ENCODE measurements at regions not wholly inside any gene's neighbourhood (a gene's known extent, or its start where the extent isn't known, plus 50 kb on each side); places are given as distances from the start of the nearest gene placed in this dataset.

DNA sequence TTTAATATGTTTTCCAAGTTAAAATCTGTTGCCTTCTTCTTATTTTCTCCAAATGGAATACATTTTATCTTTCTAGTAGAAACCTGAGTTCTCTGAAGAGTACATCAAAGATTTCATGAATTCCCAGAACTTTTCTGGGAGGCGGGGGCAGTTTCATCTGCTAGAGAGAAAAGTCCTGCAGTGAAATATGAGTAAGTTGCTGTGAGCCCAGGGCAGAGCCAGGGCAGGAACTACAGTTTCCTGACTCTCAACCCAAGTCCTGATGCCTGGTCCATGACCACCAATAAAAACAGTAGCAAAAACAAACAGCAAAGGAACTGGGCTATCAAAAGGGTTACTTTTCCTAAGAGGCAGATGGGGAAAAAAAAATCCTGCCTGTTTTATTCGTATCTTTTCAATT, 239.4 kb upstream of the CTSO start:
- ATAC-seq (no peak), DNase-seq (no peak)
- TF ChIP-seq, protein P1, sequence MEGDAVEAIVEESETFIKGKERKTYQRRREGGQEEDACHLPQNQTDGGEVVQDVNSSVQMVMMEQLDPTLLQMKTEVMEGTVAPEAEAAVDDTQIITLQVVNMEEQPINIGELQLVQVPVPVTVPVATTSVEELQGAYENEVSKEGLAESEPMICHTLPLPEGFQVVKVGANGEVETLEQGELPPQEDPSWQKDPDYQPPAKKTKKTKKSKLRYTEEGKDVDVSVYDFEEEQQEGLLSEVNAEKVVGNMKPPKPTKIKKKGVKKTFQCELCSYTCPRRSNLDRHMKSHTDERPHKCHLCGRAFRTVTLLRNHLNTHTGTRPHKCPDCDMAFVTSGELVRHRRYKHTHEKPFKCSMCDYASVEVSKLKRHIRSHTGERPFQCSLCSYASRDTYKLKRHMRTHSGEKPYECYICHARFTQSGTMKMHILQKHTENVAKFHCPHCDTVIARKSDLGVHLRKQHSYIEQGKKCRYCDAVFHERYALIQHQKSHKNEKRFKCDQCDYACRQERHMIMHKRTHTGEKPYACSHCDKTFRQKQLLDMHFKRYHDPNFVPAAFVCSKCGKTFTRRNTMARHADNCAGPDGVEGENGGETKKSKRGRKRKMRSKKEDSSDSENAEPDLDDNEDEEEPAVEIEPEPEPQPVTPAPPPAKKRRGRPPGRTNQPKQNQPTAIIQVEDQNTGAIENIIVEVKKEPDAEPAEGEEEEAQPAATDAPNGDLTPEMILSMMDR (IDR thresholded peaks at IDR 0.05) = no peak
- H3K27ac Mint-ChIP-seq = no peak overlapping the region
- no peaks in the 10 kb centered on the region for H3K9me3 Mint-ChIP-seq
- no peak overlapping the region for H3K4me3 Mint-ChIP-seq
- intact Hi-C loops (cut with micrococcal nuclease) = no loop called here
- POLR2A ChIA-PET = no interaction called here
- H3K27me3 Mint-ChIP-seq = no peaks in the 10 kb centered on the region
- CTCF ChIA-PET = no interaction called here
- no peaks in the 10 kb centered on the region for H3K36me3 Mint-ChIP-seq (ENCODE audit: low read depth)
- H3K4me1 Mint-ChIP-seq (ENCODE audit: low read depth) = no peaks in the 10 kb centered on the region

DNA sequence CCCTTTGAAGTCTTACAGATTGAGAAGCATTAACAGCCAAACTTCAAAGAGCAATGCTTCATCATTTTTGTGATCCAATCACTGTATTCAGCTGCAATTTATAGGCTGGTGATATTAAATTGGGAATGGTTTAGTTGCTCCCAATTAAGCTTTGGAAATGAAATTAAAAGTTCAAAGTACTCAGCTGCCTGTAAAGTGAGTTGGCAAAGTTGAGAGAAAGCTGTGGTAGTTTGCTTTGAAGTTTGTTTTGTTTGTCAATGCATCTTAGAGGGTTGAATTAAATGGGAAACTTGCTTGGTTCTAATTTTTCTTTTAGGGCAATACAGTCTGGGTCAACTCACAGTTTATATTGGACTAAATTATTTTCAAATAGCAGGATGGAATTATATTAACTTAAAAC, 238.4 kb upstream of the CTSO start:
- intact Hi-C loops (cut with micrococcal nuclease) = no loop called here
- no peak for ATAC-seq
- POLR2A ChIA-PET = no interaction called here
- TF ChIP-seq, protein P1 (IDR thresholded peaks at IDR 0.05) = no peak
- no peak overlapping the region for H3K27ac Mint-ChIP-seq
- no peak for DNase-seq
- H3K4me3 Mint-ChIP-seq = no peak overlapping the region
- H3K36me3 Mint-ChIP-seq (ENCODE audit: low read depth) = no peaks in the 10 kb centered on the region
- no peaks in the 10 kb centered on the region for H3K27me3 Mint-ChIP-seq
- CTCF ChIA-PET = no interaction called here
- no peaks in the 10 kb centered on the region for H3K4me1 Mint-ChIP-seq (ENCODE audit: low read depth)
- H3K9me3 Mint-ChIP-seq = no peaks in the 10 kb centered on the region

DNA sequence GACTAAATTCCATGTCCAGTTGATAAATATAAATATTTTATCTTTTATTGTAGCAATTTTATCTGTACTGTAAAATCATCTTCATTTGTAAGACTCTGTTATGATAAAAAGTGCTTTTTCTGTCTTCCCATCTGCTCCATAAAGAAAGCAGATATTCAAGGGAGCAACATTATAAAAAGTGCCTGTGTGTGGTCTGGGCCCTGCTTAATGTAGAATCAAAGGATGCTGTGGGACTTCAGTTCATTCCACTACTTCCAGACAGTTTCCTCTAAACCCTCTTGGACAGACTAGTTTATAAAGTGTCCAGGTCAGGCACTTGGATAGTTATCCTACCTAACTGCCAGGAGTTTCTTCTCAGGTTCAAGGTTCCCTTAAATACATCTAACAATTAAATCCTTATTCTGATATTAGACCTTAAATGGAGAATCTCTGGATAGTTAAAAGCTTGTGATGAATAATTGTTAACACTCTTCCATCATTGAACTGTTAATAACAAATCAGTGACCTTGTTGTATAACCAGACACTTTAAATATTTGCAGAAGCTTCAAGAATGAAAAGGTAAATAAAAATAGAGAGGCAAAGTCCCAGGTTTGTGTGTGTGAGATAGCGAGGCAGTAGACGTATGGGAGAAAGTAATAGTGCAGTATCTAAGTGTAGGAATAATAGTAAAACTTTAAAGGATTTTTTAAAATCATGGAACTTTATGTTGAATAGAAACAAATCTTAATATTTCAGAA, 237.5 kb upstream of the CTSO start:
- no peak overlapping the region for H3K27ac Mint-ChIP-seq
- H3K4me1 Mint-ChIP-seq (ENCODE audit: low read depth) = no peaks in the 10 kb centered on the region
- no peak for DNase-seq
- H3K9me3 Mint-ChIP-seq = no peaks in the 10 kb centered on the region
- TF ChIP-seq, protein P1 (IDR thresholded peaks at IDR 0.05) = no peak
- ATAC-seq = no peak
- ChIA-PET CTCF (no interaction called here), POLR2A (no interaction called here)
- no peaks in the 10 kb centered on the region for H3K27me3 Mint-ChIP-seq
- no peak overlapping the region for H3K4me3 Mint-ChIP-seq
- no peaks in the 10 kb centered on the region for H3K36me3 Mint-ChIP-seq (ENCODE audit: low read depth)
- intact Hi-C loops (cut with micrococcal nuclease) = no loop called here

DNA sequence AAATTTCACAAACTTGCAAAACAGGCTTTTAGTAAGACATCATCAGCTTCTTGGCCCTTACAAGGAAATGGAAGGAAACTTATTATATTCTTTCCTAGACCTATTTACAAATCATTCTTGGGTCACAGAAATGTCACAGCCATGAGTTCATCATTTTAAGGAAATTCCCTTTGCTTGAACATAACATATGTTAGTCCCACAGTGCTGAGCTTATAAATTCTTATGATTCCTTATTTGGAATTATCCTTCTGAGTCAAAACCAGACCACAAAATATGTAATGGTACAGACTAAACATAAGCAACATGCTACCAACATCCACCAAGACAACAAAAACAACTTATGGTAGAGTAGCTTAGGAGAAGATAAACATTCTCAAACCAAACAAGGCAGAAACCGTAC, 236.9 kb upstream of the CTSO start:
- intact Hi-C loops (cut with micrococcal nuclease) = no loop called here
- TF ChIP-seq, protein P1 (IDR thresholded peaks at IDR 0.05) = no peak

DNA sequence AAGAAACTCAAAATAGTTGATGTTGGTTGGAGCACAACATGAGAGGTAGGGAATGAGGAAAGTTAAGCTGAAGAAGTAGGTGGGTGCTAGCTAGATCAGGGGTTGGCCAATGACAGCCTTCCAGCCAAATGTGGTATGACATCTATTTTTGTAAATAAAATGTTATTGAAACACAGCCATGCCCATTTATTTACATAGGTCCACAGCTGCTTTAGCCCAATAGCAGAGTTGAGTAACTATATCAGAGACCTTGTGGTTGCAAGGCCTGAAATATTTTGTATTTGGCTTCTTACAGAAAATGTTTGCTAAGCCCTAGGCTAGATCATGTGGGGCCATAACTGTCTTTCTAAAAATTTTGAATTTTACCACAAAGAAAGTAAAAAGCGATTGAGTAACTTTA, 234.9 kb upstream of the CTSO start:
- POLR2A ChIA-PET = no interaction called here
- Mint-ChIP-seq H3K27ac (no peak overlapping the region), H3K27me3 (no peaks in the 10 kb centered on the region), H3K4me3 (no peak overlapping the region), H3K9me3 (no peaks in the 10 kb centered on the region), H3K4me1 (ENCODE audit: low read depth) (no peaks in the 10 kb centered on the region), H3K36me3 (ENCODE audit: low read depth) (no peaks in the 10 kb centered on the region)
- ATAC-seq (no peak), DNase-seq (no peak)
- TF ChIP-seq, protein P1 (IDR thresholded peaks at IDR 0.05) = no peak
- CTCF ChIA-PET = no interaction called here
- intact Hi-C loops (cut with micrococcal nuclease) = no loop called here

More for the DNA sequence above, 236.9 kb upstream of the CTSO start:
- H3K36me3 Mint-ChIP-seq (ENCODE audit: low read depth) = no peaks in the 10 kb centered on the region
- ChIA-PET POLR2A (no interaction called here), CTCF (no interaction called here)
- DNase-seq (no peak), ATAC-seq (no peak)
- H3K9me3 Mint-ChIP-seq = no peaks in the 10 kb centered on the region
- H3K4me1 Mint-ChIP-seq (ENCODE audit: low read depth) = no peaks in the 10 kb centered on the region
- no peak overlapping the region for H3K27ac Mint-ChIP-seq
- no peak overlapping the region for H3K4me3 Mint-ChIP-seq
- no peaks in the 10 kb centered on the region for H3K27me3 Mint-ChIP-seq

All from activated CD8-positive, alpha-beta T cell treated with anti-CD3 and anti-CD28 coated beads for 36 hours (primary cell).